Ectodermal cell (in vitro differentiated cells): ENCODE measurements at regions not wholly inside any gene's neighbourhood (a gene's known extent, or its start where the extent isn't known, plus 50 kb on each side); places are given as distances from the start of the nearest gene placed in this dataset.

Source experiments
- H3K27ac ChIP-seq: 2 replicates; pipeline ENCODE4 v1.7.0; 2013; ENCODE audit warnings: mild to moderate bottlenecking, low read depth, low read length; ENCODE audit not compliant: insufficient read depth, poor library complexity, severe bottlenecking
- H3K27me3 ChIP-seq: 2 replicates; pipeline ENCODE4 v1.7.0; 2013; ENCODE audit warnings: mild to moderate bottlenecking, low read length; ENCODE audit not compliant: insufficient read depth, control insufficient read depth, poor library complexity, severe bottlenecking
- H3K36me3 ChIP-seq: one replicate; pipeline ENCODE4 v1.7.0; 2013; ENCODE audit warnings: low read length; ENCODE audit not compliant: control insufficient read depth, insufficient read depth
- H3K4me1 ChIP-seq: one replicate; pipeline ENCODE4 v1.7.0; 2013; ENCODE audit warnings: low read length; ENCODE audit not compliant: control insufficient read depth, insufficient read depth
- H3K4me3 ChIP-seq: 2 replicates; pipeline ENCODE4 v1.7.0; 2013; ENCODE audit warnings: low read depth, low read length, control low read depth; ENCODE audit not compliant: insufficient read depth
- H3K9me3 ChIP-seq: 2 replicates; pipeline ENCODE4 v1.7.0; 2013; ENCODE audit warnings: mild to moderate bottlenecking, low read length, moderate library complexity; ENCODE audit not compliant: control insufficient read depth
- WGBS, 2 experiments: methylation state at CpG; one replicate each; pipeline ENCODE4 v1.1.7; 2013; ENCODE audit warnings: missing lambda C conversion rate in 2 of 2; 5-methylcytosine and 5-hydroxymethylcytosine counted together

- Histone ChIP-seq H3K36me3 (no peaks in the 10 kb centered on the region), H3K9me3 (no peaks in the 10 kb centered on the region), H3K4me1 (peaks cover 7% of the 10 kb centered on the region), H3K27me3 (peaks cover 37% of the 10 kb centered on the region), H3K27ac (no peak overlapping the region), H3K4me3 (no peak overlapping the region)
- WGBS, 2 experiments: 88 to 90% methylated on average over 24 of the region's 24 CpGs
Observed at GRCh38 chr4:1469607-1470392, 63.6 kb upstream of the NKX1-1 start.

- Histone ChIP-seq H3K4me1 (peaks cover 10% of the 10 kb centered on the region), H3K9me3 (no peaks in the 10 kb centered on the region), H3K27ac (no peak overlapping the region), H3K4me3 (no peak overlapping the region), H3K27me3 (peaks cover 35% of the 10 kb centered on the region), H3K36me3 (no peaks in the 10 kb centered on the region)
- 82 to 84% methylated on average over 6 of the region's 6 CpGs for WGBS, 2 experiments
Observed at GRCh38 chr4:1469043-1469442, 62.8 kb upstream of the NKX1-1 start.

GRCh38 chr4:1467581-1468458 is 61.6 kb upstream of the NKX1-1 start:
- H3K27me3 ChIP-seq: peaks cover 25% of the 10 kb centered on the region
- H3K4me3 ChIP-seq: no peak overlapping the region
- WGBS, 2 experiments: 81 to 88% methylated on average over 6 of the region's 6 CpGs
- peaks cover 13% of the 10 kb centered on the region for H3K4me1 ChIP-seq
- H3K9me3 ChIP-seq: no peaks in the 10 kb centered on the region
- H3K27ac ChIP-seq: no peak overlapping the region
- H3K36me3 ChIP-seq: no peaks in the 10 kb centered on the region

GRCh38 chr4:1466863-1467165 is 60.6 kb upstream of the NKX1-1 start:
- Histone ChIP-seq H3K4me3 (no peak overlapping the region), H3K27me3 (peaks cover 16% of the 10 kb centered on the region), H3K27ac (no peak overlapping the region), H3K9me3 (no peaks in the 10 kb centered on the region), H3K4me1 (peaks cover 19% of the 10 kb centered on the region), H3K36me3 (no peaks in the 10 kb centered on the region)
- 89 to 94% methylated on average over 6 of the region's 6 CpGs for WGBS, 2 experiments

GRCh38 chr4:1466034-1466862 is 60.0 kb upstream of the NKX1-1 start:
- 88 to 89% methylated on average over 24 of the region's 24 CpGs for WGBS, 2 experiments
- H3K9me3 ChIP-seq: no peaks in the 10 kb centered on the region
- peaks cover 21% of the 10 kb centered on the region for H3K4me1 ChIP-seq
- H3K27ac ChIP-seq: no peak overlapping the region
- no peaks in the 10 kb centered on the region for H3K36me3 ChIP-seq
- H3K4me3 ChIP-seq: no peak overlapping the region
- peaks cover 13% of the 10 kb centered on the region for H3K27me3 ChIP-seq

GRCh38 chr4:1465173-1466033 is 59.2 kb upstream of the NKX1-1 start:
- Histone ChIP-seq H3K36me3 (no peaks in the 10 kb centered on the region), H3K27ac (no peak overlapping the region), H3K27me3 (peaks cover 5% of the 10 kb centered on the region), H3K4me3 (no peak overlapping the region), H3K9me3 (no peaks in the 10 kb centered on the region), H3K4me1 (peaks cover 21% of the 10 kb centered on the region)
- WGBS, 2 experiments: 91 to 92% methylated on average over 24 of the region's 24 CpGs

GRCh38 chr4:1464581-1465171 is 58.4 kb upstream of the NKX1-1 start:
- Histone ChIP-seq H3K27me3 (peaks cover 11% of the 10 kb centered on the region), H3K36me3 (no peaks in the 10 kb centered on the region), H3K4me3 (no peak overlapping the region), H3K9me3 (no peaks in the 10 kb centered on the region), H3K4me1 (peaks cover 22% of the 10 kb centered on the region), H3K27ac (no peak overlapping the region)
- 77 to 79% methylated on average over 15 of the region's 15 CpGs for WGBS, 2 experiments

- WGBS, 2 experiments: 89 to 92% methylated on average over 21 to 22 of the region's 22 CpGs
- Histone ChIP-seq H3K27me3 (peaks cover 18% of the 10 kb centered on the region), H3K4me1 (peaks cover 28% of the 10 kb centered on the region), H3K4me3 (no peak overlapping the region), H3K9me3 (no peaks in the 10 kb centered on the region), H3K27ac (no peak overlapping the region), H3K36me3 (no peaks in the 10 kb centered on the region)
Observed at GRCh38 chr4:1463927-1464540, 57.8 kb upstream of the NKX1-1 start.
